ENCODE measurements at regions not wholly inside any gene's neighbourhood (a gene's known extent, or its start where the extent isn't known, plus 50 kb on each side); places are given as distances from the start of the nearest gene placed in this dataset.

DNA sequence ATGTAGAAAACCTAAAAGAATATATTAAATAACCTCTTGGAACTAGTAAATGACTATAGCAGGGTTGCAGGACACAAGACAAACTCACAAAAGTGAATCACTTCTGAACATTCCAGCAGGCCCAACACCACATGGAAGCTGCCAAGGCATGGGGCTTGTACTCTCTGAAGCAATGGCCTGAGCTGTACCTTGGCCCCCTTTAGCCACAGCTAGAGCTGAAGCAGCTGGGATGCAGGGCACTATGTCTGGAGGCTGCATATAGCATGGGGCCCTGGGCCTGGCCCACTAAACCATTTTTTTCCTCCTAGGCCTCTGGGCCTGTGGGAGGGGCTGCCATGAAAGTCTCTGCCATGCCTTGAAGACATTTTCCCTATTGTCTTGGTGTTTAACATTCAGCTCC lies 1067.3 kb downstream of the LRFN5 start:
- DNase-seq (ENCODE audit: low spot score), result no peak

DNA sequence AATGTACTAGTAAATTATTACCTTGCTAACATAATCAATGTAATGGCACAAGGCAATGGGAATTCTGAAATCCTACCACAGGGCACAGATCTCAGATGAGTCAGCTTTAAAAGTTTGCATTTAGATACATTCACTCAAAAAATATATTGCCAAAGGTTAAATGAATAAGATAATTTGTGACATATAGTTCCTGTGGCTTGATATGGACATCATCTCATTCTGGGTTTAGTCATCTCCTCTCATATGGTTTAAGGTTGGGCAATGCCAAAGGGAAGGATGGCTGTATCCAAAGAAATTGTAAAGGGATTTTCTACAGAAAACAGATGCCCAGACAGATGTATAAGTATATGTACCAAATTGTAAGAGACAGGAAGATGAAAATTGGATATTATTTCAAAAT lies 1065.0 kb downstream of the LRFN5 start:
- DNase-seq (ENCODE audit: low spot score), result no peak

DNA sequence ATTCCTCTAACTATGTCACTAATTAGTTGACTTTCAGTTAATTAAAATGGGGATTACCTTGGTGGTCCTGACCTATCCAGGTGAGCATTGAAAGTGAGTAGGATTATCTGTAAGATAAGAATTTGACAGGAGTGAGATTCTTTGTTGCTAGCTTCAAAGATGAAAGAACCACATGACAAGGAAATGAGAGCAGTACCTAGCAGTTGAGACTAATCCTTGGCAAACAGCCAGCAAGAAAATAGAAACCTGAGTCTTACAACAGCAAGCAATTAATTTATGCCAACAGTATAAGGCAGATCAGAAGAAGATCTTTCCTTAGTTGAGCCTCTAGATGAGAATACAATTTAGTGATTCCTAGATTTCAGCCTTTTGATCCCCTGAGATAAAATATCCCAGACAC lies 1058.4 kb downstream of the LRFN5 start:
- DNase-seq (ENCODE audit: low spot score), result no peak

DNA sequence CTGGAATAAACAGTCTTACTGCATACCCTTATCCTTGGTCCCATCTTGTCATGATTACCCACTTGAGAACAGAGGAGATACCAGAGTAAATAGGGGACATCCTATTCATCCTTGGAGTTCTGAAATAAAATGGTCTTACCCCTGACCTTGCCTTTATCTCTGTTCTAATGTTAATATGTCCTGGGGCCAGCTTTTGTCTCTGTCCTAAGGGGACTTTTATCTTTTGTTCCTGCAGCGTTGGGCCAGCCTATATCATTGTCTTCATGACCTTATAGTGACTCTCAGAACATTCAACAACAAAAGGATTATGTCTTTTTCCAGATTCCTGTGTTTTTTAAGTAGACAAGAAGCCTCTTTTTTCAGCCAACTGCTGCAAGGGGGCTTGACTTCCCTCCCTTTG lies 1057.5 kb downstream of the LRFN5 start:
- no peak for DNase-seq (ENCODE audit: low spot score)

DNA sequence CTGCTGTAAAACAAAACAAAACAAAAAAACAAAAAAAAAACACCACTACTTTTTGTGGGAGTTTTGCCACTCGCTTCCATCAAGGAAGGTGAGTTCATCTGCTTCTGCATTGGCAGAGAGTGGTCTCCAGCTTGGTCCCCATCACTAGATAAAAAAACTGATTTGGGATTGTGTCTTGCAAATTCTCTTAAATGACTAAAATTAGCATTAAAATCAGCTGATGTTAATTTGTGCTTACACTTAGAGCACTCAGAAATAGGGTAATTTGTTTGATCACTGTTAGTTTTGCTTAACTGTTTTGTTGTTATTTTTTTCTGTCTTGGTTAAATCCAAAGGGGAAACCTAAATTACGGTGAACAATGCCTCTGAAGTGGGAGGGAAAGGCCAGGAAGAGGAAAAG lies 1048.0 kb downstream of the LRFN5 start:
- no peak for DNase-seq (ENCODE audit: low spot score)

DNA sequence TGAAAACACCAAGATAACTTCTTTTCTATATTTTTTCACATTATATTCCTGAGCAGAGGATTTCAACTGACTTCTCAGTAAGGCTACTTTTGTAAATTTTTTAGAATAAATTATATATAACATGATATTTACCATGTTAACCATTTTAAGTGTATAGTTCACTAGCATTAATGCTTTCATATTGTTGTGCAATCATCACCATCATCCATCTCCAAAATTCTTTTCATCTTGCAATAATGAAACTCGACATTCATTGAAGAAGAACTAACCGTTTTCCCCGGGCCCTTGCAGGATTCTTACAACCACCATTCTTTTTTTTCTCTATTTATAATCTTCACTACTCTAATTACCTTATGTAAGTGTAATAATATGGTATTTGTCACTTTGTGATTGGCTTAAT lies 1036.1 kb downstream of the LRFN5 start:
- no peak for DNase-seq (ENCODE audit: low spot score)

DNA sequence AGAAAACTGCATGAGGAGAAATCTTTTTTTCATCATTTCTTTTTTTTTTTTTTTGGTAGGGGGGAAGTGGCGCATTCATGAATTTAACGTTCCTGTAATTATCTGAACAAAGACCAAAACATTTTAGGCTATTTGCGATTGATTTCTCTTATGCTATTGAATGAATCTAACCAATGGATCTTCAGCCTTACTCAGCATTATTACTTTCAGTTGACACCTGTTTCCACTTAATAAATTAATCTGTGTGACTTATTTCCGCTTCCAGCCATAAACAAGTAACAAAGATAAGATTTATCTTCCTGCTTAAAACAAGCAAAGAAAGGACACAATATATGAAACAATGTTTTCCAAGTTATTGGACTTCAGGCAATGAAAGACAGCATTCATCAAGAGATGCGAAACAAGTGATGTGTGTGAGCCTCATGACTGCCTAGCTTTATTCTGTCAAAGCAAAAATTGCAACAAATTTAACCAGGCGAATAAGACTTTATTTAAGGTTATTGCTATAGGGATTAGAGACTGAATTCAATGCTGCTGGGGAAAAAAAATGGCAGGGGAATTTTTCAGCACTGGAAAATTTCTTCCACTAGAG lies 1026.9 kb downstream of the LRFN5 start:
- DNase-seq (ENCODE audit: low spot score), result no peak

DNA sequence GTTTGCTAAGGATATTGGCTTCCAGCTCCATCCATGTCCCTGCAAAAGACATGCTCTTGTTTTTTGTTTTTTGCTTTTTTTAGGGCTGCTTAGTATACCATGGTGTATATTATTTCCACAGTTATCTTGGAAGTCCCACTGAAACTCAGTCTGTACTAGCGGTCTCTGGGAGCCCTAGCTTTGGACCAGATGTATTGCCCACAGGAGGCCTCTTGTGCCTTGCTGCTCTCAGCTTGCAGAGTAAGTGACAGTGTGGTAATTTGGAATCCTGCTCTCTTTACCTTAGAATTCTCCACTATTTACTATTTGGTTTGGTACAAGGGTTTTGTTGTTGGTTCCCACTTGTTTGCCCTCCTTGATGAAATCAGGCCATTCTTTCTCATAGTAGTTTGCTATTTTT lies 1022.9 kb downstream of the LRFN5 start:
- no peak for DNase-seq (ENCODE audit: low spot score)

DNA sequence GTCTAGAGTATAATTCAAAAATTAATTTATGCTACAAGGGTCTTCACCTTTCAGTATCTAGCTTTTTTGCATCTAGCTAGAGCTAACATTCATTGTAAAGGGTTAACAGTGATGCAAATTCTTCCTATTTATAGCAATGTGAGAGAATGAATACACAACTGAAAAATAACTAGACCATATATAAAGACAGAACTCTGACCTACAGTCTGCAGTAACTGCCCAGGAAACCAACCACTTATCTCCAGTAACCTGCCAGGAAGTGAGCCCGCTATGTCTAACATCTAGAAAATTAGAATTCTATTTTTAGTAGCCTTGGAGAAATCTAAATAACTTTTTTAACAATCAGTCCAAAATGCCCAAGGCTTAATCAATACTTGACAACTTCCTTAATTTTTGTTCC lies 1021.9 kb downstream of the LRFN5 start:
- no peak for DNase-seq (ENCODE audit: low spot score)

DNA sequence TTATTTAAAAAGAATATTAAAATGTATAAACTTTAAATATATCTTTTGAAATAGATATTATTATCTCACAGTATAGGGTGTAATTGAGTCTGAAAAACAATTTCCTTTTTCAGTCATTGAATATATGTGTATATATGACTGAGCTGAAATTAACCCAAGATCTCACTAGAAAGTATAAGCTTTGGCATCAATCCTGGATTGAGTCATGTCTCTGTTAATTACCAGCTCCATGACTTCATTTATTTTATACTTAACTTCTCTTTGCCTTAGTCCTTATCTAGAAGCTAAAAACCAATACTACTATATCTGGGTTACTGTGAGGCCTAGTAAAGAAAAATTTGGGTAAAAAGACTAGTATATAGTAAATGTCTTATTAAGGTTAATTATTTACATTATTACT lies 1020.3 kb downstream of the LRFN5 start:
- no peak for DNase-seq (ENCODE audit: low spot score)

DNA sequence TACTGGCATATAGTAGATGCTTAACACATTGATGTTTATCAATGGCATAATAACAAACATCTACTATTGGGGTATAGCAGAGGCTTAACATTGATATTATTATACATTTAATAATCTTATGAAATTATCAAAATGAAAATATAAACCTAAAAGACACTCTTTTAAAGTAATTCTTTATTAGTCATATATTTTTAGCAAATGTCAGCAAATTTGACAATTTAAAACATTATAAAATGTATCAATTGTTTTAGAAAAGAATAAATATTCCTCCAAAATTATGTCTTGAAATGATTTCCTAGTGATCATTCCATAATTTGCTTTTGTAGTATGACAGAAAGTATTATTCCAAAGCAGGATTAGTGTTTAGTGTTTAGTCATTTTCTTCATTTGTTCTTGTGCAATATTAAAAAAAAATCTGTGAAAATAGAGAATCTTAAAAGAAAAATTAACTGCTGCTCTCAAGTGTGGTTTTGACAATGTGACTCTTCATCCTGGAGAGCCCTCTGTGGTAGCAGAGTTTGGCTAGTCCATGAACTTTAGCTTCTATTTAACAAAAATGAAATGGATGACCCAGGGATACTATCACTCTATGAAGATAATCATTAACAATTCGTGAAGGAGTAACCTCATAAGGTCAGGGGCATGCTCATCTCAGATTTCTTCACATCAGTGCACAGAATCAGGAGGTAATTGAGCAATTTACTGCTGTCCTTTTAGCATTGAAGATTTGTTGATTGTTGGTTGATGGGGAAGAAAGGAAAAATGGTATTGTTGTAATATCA lies 1018.5 kb downstream of the LRFN5 start:
- no peak for DNase-seq (ENCODE audit: low spot score)

DNA sequence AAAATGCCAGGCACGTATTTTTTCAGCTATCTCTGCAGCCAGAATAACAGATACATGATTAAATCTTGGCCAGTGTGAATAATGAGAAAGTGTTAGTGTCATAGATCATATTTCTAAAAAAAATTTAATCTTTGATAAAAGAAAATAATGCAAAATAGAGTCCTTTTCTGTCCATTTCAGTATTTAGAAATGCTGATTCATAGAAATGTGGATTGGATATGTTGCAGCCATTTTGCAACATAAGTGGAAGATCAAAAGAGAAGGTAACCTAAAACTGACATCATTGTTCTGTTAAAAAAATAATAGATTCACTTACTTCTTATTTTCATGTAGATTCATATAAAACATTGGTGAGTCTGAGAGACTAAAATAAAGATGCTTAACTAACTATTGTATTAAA lies 1010.3 kb downstream of the LRFN5 start:
- DNase-seq (ENCODE audit: low spot score), result no peak

DNA sequence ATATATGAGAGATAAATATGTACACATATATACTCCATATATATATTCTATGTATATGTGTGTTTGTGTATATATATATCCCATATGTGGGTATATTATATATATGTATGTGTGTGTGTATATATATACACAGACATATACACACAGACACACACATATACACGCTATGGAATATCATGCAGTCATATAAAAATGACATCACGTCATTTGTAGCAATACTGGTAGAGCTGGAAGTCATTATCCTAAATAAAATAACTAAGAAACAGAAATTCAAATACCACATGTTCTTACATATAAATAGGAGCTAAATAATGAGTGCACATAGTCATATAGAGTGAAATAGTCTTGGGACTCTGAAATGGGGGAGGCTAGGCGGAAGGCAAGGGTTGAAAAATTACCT lies 1000.2 kb downstream of the LRFN5 start:
- DNase-seq (ENCODE audit: low spot score), result no peak

DNA sequence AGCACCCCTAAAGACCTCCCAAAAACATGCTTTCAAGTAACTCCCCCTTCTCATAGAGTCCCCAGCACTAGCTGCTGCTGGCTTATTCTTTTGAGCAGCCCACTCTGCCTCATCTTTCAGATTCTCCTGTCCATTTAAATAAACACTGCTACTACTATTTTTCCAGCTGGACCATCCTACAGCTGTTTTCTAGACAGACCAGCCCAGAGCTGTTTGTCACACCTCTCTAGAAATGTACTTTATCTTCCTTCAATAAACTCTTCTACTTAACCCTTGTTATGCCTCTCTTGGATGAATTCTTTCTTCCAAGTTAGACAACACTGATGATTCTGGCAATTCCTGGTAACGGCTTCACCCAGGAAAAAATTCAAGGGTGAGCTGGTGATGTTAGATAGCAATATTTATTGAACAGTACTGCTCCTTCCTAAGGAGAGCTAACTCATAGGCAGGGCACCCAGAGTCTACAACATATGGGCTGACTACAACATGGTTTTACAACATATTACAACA lies 995.7 kb downstream of the LRFN5 start:
- DNase-seq (ENCODE audit: low spot score), result no peak

DNA sequence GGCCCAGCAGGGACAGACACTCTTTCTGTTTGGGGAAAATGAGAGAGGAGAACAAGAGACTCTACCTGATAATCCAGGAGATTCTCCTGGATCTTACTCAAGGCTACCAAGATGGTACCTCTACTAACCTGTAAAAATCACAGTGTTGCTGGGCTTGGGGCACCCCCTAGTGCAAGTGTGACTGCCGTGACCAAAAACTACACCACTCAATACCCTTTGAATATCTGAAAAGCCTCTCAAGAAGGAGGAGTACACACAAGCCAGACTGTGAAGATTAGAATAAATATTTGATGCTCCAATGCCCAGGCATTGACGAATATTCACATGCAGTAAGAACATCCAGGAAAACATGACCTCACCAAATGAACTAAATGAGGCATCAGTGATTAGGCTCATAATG lies 965.4 kb downstream of the LRFN5 start:
- DNase-seq (ENCODE audit: low spot score), result no peak

DNA sequence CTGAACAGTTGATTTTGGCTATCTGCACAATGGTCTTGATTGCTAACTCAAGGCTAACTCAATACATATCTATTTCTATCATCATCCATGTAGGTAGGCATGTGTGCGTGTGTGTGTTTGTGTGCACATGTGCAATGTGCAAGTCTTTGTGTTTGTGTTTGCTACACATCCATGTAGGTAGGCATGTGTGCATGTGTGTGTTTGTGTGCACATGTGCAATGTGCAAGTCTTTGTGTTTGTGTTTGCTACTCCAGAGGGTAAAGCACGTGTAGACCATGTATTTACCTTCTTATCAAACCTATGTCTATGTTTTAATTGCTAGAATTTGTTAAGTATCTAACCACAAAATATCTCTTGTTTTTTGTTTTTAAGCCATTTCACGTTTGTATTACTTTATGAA lies 962.6 kb downstream of the LRFN5 start:
- no peak for DNase-seq (ENCODE audit: low spot score)

DNA sequence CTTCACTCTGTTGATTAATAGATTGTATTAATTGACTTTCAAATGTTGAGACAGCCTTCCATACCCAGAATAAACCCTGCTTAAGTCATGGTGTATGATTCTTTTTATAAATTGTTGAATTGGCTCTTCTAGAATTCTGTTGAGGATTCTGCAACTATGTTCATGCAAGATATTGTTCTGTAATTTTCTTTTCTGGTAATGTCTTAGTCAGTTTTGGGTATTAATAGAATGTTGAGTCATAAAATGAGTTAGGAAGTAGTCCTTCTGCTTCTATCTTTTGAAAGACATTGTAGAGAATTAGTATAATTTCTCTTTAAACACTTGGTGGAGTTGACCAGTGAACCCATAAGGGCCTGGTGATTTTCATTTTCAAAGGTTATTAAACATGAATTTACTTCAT lies 958.9 kb downstream of the LRFN5 start:
- DNase-seq (ENCODE audit: low spot score), result no peak

DNA sequence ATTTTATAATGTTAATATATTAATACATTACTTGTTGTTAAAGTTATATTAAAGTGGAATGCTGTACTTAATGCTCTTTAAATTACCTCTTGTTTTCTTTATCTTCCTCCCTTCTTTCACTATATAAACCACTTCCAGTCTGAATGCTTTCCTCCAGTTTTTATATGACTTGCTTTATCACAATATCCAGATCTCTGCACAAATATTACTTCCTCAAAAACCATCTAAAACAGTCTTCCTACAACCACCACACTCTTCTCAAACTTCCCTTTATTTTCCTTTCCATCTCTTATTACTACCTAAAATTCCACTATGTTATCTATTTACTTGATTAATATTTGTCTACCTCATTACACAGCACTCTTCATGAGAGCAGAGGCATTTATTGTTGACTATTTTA lies 956.6 kb downstream of the LRFN5 start:
- DNase-seq (ENCODE audit: low spot score), result no peak

DNA sequence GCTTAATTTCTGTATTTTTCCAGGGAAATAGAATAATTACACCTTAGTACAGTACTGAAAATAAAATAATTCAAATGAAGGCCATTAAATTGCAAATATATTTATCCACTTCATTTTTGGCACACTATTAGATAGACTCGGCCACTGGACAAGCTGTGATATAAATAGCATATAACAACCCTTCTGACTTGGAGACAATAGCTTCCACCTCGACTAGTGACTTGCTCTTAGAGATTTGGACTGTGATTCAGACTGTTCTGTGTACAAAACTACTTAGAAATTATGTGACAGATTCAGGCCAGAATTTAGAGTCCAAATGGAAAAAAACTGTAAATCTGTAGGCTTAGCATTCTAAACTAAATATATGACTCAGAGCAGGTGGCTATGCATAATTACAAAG lies 949.9 kb downstream of the LRFN5 start:
- DNase-seq (ENCODE audit: low spot score), result no peak

DNA sequence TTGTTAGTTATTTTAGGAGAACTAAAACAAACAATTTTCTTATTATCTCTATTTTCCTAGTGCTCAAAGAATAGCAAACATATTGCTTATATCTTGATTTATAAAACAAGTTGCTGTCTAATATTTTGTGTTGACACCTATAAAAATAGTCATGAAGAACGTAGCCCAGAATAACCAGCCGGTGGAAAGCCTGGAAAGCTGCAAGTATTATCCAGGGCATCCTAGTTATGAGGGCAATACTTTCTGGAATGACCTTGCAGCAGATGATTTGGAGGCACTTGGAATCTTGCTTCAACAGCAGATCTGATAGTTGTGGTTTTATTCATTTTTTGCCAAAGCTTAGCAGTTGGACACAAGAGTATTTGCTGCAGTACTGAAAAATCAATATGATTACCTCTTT lies 948.7 kb downstream of the LRFN5 start:
- DNase-seq (ENCODE audit: low spot score), result no peak

DNA sequence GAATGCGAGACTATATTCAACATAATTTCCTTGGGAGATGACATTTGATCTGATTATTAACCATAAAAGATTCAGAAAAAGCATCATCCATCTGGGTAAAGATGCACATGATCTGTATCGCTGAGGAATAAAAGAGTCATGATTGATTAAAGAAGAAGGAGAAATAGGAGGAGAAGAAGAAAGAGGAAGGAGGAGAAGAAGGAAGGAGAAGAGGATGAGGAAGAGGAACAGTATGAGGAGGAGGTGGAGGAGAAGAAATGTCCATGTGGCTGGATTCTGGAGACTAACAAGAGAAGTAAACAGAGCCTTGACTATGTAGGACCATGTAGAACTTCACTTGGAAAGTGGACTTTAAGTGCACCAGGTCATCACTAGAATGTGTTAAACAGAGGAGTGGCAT lies 947.4 kb downstream of the LRFN5 start:
- DNase-seq (ENCODE audit: low spot score), result no peak

DNA sequence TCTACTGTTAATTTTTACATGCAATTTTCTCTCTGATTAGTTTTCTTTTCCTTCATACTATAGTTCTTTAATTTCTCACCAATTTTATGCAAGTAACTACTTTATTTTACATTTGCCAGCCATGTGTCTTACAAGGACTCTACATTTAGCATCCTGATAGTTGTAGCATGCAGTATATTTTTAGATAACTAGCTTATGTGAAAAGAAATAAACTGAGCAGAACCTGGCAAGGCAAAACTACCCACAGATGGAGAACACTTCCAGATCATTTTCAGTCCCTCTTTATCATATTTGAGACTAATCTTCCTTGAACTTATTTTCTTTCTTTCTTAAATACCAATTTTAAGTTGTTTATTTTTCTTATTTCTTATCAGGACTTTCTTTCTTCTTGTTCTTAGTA lies 943.6 kb downstream of the LRFN5 start:
- DNase-seq (ENCODE audit: low spot score), result no peak

DNA sequence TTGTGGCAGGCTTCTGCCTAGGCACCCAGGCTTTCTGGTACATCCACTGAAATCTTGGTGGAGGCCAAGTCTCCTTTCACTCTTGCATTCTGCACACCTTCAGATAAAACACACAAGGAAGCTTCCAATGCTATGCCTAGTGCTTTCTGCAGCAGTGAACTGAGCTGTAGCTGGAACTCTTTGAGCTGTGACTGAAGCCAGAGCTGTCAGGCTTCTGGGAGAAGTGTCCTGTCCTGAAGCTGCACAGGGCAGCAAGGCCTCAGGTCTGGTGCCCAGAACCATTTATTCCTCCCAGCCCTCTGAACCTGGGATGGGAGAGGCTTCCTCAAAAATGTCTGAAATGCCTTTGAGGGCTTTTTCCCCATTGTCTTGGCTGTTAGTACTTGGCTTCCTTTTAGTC lies 941.7 kb downstream of the LRFN5 start:
- DNase-seq (ENCODE audit: low spot score), result no peak
